BLaER1 treated with 17β-estradiol and CSF1 and Interleukin-3, amounts not matched to agents 10 nM and 100 nM (cell line): ENCODE measurements at regions not wholly inside any gene's neighbourhood (a gene's known extent, or its start where the extent isn't known, plus 50 kb on each side); places are given as distances from the start of the nearest gene placed in this dataset.

Experiments used
- H3K27ac ChIP-seq, 11 experiments: shearing (Covaris generic); formaldehyde crosslinking; 2 replicates each; pipeline ENCODE4 v1.8.1; 2022
- H3K27me3 ChIP-seq, 11 experiments: shearing (Covaris generic); formaldehyde crosslinking; 2 replicates each; pipeline ENCODE4 v1.8.1; 2022
- H3K36me3 ChIP-seq, 11 experiments: shearing (Covaris generic); formaldehyde crosslinking; 2 replicates each; pipeline ENCODE4 v1.8.1; 2022
- H3K4me1 ChIP-seq, 10 experiments: shearing (Covaris generic); formaldehyde crosslinking; 2 replicates each; pipeline ENCODE4 v1.8.1; 2022
- H3K4me2 ChIP-seq, 11 experiments: shearing (Covaris generic); formaldehyde crosslinking; 2 replicates each; pipeline ENCODE4 v1.8.1; 2022
- H3K4me3 ChIP-seq, 10 experiments: shearing (Covaris generic); formaldehyde crosslinking; 2 replicates each; pipeline ENCODE4 v1.8.1; 2022
- H3K9ac ChIP-seq, 11 experiments: shearing (Covaris generic); formaldehyde crosslinking; 2 replicates each; pipeline ENCODE4 v1.8.1; 2022
- H3K9me3 ChIP-seq, 11 experiments: shearing (Covaris generic); formaldehyde crosslinking; replicated peaks in 1 of 11; 2 replicates each; pipeline ENCODE4 v1.8.1; 2022
- H4K20me1 ChIP-seq, 11 experiments: shearing (Covaris generic); formaldehyde crosslinking; 2 replicates each; pipeline ENCODE4 v1.8.1; 2022
- Cebpa-rat ChIP-seq, 11 experiments: shearing (Covaris generic); IDR thresholded peaks; 2 replicates each; pipeline ENCODE4 v1.8.1; 2022

GRCh38 chr5:118628660-118629354 lies 359.5 kb downstream of the DTWD2 start:
- Histone ChIP-seq H3K36me3 (no peaks in the 10 kb centered on the region), H3K9ac (no peak overlapping the region), H3K4me3 (no peak overlapping the region), H3K4me1 (no peaks in the 10 kb centered on the region), H4K20me1 (no peaks in the 10 kb centered on the region), H3K27ac (no peak overlapping the region), H3K4me2 (no peak overlapping the region), H3K9me3 (no peaks in the 10 kb centered on the region; a peak in 1 of 22 replicates), H3K27me3 (no peaks in the 10 kb centered on the region)
- TF ChIP-seq Cebpa-rat (IDR thresholded peaks at IDR 0.05), result no peak

GRCh38 chr5:118620233-118620632 lies 368.1 kb downstream of the DTWD2 start:
- Histone ChIP-seq H3K36me3 (no peaks in the 10 kb centered on the region), H3K9ac (no peak overlapping the region), H3K4me1 (no peaks in the 10 kb centered on the region), H4K20me1 (no peaks in the 10 kb centered on the region), H3K4me2 (no peak overlapping the region), H3K27me3 (no peaks in the 10 kb centered on the region), H3K27ac (no peak overlapping the region), H3K4me3 (no peak overlapping the region), H3K9me3 (no peaks in the 10 kb centered on the region)
- no peak for TF ChIP-seq Cebpa-rat (IDR thresholded peaks at IDR 0.05)

- H4K20me1 ChIP-seq, result no peaks in the 10 kb centered on the region
- H3K4me2 ChIP-seq, result no peak overlapping the region
- TF ChIP-seq Cebpa-rat (IDR thresholded peaks at IDR 0.05), result no peak
- H3K4me1 ChIP-seq, result no peaks in the 10 kb centered on the region
- H3K4me3 ChIP-seq, result no peak overlapping the region
- H3K27ac ChIP-seq, result no peak overlapping the region
- no peak overlapping the region for H3K9ac ChIP-seq
- no peaks in the 10 kb centered on the region for H3K9me3 ChIP-seq
- H3K36me3 ChIP-seq, result no peaks in the 10 kb centered on the region
- no peaks in the 10 kb centered on the region for H3K27me3 ChIP-seq
Measured at GRCh38 chr5:118619823-118620222, 368.5 kb downstream of the DTWD2 start.

- H3K27me3 ChIP-seq, result no peaks in the 10 kb centered on the region
- no peaks in the 10 kb centered on the region for H3K9me3 ChIP-seq
- no peaks in the 10 kb centered on the region for H3K4me1 ChIP-seq
- no peaks in the 10 kb centered on the region for H4K20me1 ChIP-seq
- no peak overlapping the region for H3K9ac ChIP-seq
- TF ChIP-seq Cebpa-rat (IDR thresholded peaks at IDR 0.05), result no peak
- H3K27ac ChIP-seq, result no peak overlapping the region
- no peaks in the 10 kb centered on the region for H3K36me3 ChIP-seq
- H3K4me2 ChIP-seq, result no peak overlapping the region
- H3K4me3 ChIP-seq, result no peak overlapping the region
Measured at GRCh38 chr5:118616281-118616680, 372.1 kb downstream of the DTWD2 start.

- Histone ChIP-seq H3K4me2 (no peak overlapping the region), H4K20me1 (no peaks in the 10 kb centered on the region), H3K36me3 (no peaks in the 10 kb centered on the region), H3K9ac (no peak overlapping the region), H3K9me3 (no peaks in the 10 kb centered on the region), H3K4me3 (no peak overlapping the region), H3K27me3 (no peaks in the 10 kb centered on the region), H3K4me1 (no peaks in the 10 kb centered on the region), H3K27ac (no peak overlapping the region)
- TF ChIP-seq Cebpa-rat (IDR thresholded peaks at IDR 0.05), result no peak
Measured at GRCh38 chr5:118614731-118615456, 373.5 kb downstream of the DTWD2 start.

GRCh38 chr5:118611332-118611945 lies 376.9 kb downstream of the DTWD2 start:
- Histone ChIP-seq H3K27me3 (no peaks in the 10 kb centered on the region), H4K20me1 (no peaks in the 10 kb centered on the region), H3K4me1 (no peaks in the 10 kb centered on the region), H3K36me3 (no peaks in the 10 kb centered on the region), H3K4me2 (no peak overlapping the region), H3K9me3 (no peaks in the 10 kb centered on the region), H3K9ac (no peak overlapping the region), H3K27ac (no peak overlapping the region), H3K4me3 (no peak overlapping the region)
- no peak for TF ChIP-seq Cebpa-rat (IDR thresholded peaks at IDR 0.05)

GRCh38 chr5:118606940-118607339 lies 381.4 kb downstream of the DTWD2 start:
- H4K20me1 ChIP-seq, result no peaks in the 10 kb centered on the region
- no peak for TF ChIP-seq Cebpa-rat (IDR thresholded peaks at IDR 0.05)
- H3K4me1 ChIP-seq, result no peaks in the 10 kb centered on the region
- H3K36me3 ChIP-seq, result no peaks in the 10 kb centered on the region
- H3K9me3 ChIP-seq, result no peaks in the 10 kb centered on the region
- H3K4me3 ChIP-seq, result no peak overlapping the region
- H3K9ac ChIP-seq, result no peak overlapping the region
- H3K27me3 ChIP-seq, result no peaks in the 10 kb centered on the region
- H3K4me2 ChIP-seq, result no peak overlapping the region
- H3K27ac ChIP-seq, result no peak overlapping the region

- Histone ChIP-seq H3K36me3 (no peaks in the 10 kb centered on the region), H3K9ac (no peak overlapping the region), H3K27ac (no peak overlapping the region), H3K4me3 (no peak overlapping the region), H3K9me3 (no peaks in the 10 kb centered on the region), H3K4me2 (no peak overlapping the region), H4K20me1 (no peaks in the 10 kb centered on the region), H3K4me1 (no peaks in the 10 kb centered on the region), H3K27me3 (no peaks in the 10 kb centered on the region)
- TF ChIP-seq Cebpa-rat (IDR thresholded peaks at IDR 0.05), result no peak
Measured at GRCh38 chr5:118605761-118606160, 382.6 kb downstream of the DTWD2 start.

- Histone ChIP-seq H3K9me3 (no peaks in the 10 kb centered on the region), H3K4me3 (no peak overlapping the region), H4K20me1 (no peaks in the 10 kb centered on the region), H3K27ac (no peak overlapping the region), H3K9ac (no peak overlapping the region), H3K27me3 (no peaks in the 10 kb centered on the region), H3K36me3 (no peaks in the 10 kb centered on the region), H3K4me1 (peaks cover 0 to 2% (median 0%) of the 10 kb centered on the region in 10 experiments; a peak in 3 of 20 replicates), H3K4me2 (no peak overlapping the region)
- TF ChIP-seq Cebpa-rat (IDR thresholded peaks at IDR 0.05), result no peak
Measured at GRCh38 chr5:118604106-118604505, 384.2 kb downstream of the DTWD2 start.
